DMS53 treated with DMSO at 0.1 percent for 48 hours (cell line): ENCODE measurements at regions not wholly inside any gene's neighbourhood (a gene's known extent, or its start where the extent isn't known, plus 50 kb on each side); places are given as distances from the start of the nearest gene placed in this dataset.
"Not testable (repeated sequence)": the region's sequence is repeated elsewhere in the genome, so short reads cannot be mapped to it uniquely, and the experiment has no call there.

Experiments used
- DNase-seq: peaks from one replicate; lab custom pipeline; 2025; ENCODE audit not compliant: unreplicated experiment; lab: John Stamatoyannopoulos, UW

DNA sequence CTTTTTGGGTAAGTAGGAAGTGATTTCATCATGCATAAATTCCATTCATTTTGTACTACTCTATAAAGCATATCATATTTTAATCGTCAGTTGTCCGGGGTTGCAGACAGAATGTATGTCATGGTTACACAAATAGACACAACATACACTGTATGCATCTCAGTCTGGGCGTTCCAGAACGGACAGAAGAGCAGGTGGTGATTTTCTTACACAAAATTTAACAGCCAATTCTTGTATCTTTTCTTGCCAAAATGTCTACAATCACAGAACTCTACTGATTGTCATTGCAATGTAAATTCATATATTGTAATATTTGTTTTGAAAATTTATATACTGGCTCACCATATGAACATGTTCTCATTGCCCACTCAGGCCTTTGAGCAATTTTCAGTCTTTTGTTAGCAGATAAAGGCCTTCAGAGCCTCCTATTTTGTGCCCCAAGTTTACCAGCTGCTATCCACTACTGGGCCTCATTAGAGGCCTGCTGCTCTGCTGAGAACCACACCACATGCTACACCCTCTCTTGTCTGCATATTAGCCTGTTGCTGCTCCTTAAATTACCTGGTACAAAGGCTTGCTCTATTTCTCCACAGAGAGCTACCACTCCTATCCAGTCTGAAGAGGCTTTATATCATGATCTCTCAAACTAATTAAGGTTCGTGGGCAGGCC lies 61.5 kb downstream of the PRDM13 start:
- no peak for DNase-seq

DNA sequence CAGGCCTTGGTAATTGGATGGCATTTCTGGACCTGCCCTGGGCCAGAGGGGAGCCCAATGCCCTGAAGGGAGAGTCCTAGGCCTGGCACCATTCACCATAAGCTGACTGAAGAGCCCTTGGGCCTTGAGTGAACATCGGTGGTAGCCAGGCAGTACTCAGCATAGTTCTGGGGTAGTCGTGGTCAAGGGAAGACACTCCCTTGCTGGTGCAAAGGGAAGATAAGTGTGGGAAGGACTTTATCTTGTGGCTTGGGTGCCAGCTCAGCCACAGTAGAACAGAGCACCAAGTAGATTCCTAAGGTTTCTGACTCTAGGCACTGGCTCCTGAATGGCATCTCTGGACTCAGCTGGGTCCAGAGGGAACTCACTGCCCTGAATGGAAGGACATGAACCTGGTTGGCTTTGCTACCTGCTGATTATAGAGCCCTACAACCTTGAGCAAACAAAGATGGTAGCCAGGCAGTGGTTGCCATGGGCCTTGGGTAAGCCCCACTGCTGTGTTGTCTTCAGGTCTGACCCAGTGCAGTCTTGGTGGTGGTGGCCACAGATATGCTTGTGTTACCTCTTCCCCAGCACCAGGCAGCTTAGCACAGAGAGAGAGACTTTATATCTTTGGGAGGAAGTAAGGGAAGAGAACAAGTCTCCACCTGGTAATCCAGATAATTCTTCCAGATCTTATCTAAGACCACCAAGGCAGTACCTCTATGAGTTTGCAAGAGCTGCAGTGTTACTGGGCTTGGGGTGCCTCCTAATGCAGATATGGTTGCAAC lies 83.5 kb downstream of the PRDM13 start:
- DNase-seq: no peak

DNA sequence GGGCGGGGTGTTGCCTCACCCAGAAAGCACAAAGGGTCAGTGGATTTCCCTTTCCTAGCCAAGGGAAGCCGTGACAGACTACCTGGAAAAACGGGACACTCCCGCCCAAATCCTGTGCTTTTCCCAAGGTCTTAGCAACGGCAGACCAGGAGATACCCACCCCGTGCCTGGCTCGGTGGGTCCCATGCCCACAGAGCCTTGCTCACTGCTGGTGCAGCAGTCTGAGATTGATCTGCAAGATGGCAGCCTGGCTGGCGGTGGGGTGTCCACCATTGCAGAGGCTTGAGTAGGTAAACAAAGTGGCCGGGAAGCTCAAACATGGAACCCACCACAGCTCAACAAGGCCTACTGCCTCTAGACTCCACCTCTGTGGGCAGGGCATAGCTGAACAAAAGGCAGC lies 95.7 kb downstream of the PRDM13 start:
- DNase-seq: not testable (repeated sequence)

DNA sequence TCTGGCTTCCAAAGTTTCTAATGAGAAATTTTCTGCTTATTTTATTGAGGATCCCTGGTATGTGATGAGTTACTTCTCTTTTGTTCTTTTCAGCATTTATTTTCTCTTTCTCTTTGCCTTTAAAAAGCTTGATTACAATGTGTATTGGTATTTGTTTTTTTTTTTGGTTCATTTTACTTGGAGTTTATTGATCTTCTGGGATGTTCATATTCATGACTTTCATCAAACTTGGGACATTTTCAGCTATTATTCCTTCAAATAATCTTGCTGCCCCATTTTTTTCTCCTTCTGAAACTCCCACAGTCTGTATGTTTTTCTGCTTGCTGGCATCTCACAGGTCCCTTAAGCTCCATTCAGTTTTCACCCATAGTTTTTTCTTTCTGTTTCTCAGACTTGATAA lies 102.4 kb downstream of the PRDM13 start:
- DNase-seq: no peak

DNA sequence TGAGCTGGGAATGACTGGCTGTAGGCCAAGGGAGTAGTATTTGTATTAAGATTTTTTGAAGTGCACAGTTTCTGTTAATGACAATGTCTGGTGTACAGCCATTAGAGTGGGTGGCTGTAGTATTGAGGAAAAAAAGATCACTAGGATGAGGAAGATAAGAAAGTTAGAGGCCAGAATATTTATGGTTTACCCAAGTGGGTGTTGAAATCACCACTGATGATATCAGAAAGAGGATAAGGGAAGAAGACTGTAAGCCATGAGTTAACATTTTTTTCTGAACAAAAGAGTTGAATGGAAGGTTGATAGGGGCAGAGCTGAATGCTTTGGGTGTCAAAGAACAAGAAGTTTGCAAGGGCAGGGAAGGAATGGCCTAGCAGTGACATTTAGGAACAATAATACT lies 104.7 kb downstream of the PRDM13 start:
- no peak for DNase-seq

DNA sequence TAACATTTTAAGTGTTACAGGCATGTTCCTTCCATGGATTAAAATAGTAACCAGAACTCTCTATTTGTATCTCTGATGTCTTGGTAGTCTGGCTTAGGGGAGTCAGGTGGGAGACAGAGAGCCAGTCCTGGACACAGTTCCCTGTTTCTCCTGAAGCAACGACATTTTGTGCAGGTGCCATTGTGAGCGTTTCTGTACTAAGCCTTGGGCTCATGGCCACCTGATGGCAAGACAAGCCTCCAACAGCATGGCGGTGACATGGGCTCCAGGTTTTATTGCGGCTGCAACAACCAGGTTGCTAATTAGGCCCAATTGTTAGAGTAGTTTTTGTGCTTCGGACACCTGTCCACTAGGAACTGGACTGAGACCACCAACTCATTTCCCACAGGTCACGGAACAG lies 105.3 kb downstream of the PRDM13 start:
- DNase-seq: no peak

DNA sequence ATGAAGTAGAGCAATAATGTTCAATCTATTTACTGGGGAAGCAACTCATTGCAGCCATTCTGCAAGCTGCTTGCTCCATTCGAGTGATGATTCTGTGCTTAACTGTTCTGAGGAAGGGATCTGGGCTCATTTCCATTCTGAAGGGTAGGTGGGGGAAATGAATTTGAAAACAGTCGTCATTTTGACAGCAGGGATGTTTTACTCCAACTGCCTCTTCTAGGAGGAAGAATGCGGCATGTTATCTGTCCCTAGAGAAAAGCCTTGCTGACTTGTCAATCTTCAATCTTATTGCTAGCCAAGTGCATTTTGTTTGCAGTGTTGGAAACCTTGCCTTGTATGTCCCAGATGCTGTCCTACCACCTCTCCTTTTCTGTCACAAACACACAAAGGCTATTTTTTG lies 105.9 kb downstream of the PRDM13 start:
- DNase-seq: no peak

DNA sequence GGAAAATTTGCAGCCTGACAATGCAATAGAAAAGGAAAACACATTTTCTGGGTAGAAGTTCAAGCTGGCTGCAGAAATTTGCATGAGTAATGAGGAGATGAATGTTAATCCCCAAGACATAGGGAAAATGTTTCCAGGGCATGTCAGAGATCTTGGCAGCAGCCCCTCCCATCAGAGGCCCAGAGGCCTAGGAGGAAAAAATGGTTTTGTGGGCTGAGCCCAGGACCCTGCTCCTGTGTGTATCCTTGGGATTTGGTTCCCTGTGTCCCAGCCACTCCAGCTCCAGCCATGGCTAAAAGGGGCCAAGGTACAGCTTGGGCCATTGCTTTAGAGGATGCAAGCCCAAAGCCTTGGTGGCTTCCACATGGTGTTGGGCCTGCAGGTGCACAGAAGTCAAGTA lies 115.4 kb downstream of the PRDM13 start:
- DNase-seq: not testable (repeated sequence)

DNA sequence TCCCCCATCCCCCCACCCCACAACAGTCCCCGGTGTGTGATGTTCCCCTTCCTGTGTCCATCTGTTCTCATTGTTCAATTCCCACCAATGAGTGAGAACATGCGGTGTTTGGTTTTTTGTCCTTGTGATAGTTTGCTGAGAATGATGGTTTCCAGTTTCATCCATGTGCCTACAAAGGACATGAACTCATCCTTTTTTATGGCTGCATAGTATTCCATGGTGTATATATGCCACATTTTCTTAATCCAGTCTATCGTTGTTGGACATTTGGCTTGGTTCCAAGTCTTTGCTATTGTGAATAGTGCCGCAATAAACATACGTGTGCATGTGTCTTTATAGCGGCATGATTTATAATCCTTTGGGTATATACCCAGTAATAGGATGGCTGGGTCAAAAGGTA lies 123.6 kb downstream of the PRDM13 start:
- DNase-seq: not testable (repeated sequence)

DNA sequence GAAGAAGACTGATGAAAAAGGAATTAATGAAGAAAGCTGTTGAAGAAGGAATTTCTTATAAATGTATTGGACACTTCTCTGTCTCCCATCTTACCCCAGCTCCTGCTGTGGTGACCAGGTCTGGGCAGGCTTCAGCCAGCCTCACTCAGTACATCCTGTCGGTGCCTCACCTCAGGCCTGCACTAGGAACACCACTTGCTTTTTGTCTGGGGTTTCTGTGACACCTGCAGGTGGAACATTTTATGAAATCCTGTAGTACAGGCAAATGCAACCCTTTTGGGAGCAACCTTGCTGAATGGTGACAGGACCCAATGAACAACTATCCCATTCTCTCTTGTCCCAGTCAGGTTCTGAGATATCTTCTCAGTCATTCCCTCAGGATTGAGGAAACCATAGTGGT lies 129.7 kb downstream of the PRDM13 start:
- DNase-seq: no peak

DNA sequence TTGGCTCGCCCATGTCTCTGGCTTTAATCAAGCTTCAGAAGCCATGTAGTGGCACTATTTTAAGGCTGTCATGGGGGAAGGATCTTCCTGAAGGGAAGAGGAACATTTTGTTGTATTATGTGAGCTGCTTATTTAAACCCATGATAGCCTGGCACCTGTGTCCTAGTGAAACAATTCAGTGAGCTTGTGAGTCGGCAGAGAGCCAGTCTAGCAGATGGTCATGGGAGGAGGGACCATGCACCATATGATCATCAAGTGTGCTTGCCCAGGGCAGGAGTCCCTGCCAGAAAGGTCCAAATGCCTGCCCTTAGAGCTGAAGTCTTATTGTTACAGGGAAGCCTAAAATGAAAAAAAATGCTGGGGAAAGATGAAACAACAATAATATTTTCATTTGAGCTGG lies 132.9 kb downstream of the PRDM13 start:
- no peak for DNase-seq

DNA sequence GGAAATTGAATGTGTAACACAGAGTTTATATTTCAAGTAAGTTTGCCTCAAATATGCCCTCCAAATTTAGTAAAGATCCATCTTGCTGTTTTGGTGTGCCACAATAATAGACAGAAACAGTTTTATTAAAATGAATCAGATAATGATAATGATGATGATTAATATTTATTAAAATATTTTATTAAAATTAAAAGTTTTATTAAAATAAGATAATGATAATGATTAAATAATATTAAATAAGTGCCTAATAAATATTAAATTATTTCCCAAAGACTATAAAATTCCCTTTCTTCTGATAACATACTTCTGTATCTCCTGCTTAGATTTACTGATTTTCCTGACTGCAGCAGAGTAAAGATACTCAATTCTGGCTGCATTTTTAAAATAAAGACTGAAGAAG lies 134.5 kb downstream of the PRDM13 start:
- DNase-seq: no peak

DNA sequence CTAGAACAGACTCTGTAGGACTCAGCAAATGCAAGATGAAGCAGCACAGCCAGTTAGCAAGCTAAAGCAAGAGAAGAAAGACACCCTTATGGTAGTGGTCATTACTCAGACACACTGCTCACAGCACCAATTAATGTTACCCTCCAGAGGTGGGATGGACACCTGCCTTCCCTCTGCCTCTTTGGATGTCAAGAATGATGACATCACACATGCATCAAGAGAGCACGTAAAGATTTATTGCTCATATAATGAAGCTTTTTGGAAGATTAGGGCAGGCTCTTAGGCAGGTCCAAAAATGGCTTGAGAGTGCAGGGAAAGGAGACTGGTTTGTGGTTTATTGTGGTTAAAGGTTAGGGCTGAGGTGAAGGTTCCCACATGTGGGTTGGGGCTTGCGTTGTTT lies 137.0 kb downstream of the PRDM13 start:
- no peak for DNase-seq

DNA sequence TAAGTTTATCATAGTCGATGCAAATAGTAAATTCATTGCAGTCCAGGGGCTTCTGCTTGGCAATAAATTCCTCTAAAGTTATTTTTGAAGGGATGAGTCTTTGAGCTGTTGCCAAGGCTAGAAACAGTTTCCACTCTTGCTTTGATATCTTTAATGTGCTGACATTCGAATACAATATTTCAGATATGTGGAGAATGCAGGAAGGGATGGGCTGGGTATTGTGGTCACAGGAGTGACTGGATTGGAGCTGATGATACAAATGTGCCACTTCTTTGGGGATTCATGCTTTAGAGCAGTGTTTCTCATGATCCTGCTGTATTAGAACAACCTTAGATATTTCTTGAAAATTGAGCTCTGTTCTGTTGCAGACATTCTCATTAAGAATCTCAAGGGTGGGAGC lies 139.0 kb downstream of the PRDM13 start:
- no peak for DNase-seq

DNA sequence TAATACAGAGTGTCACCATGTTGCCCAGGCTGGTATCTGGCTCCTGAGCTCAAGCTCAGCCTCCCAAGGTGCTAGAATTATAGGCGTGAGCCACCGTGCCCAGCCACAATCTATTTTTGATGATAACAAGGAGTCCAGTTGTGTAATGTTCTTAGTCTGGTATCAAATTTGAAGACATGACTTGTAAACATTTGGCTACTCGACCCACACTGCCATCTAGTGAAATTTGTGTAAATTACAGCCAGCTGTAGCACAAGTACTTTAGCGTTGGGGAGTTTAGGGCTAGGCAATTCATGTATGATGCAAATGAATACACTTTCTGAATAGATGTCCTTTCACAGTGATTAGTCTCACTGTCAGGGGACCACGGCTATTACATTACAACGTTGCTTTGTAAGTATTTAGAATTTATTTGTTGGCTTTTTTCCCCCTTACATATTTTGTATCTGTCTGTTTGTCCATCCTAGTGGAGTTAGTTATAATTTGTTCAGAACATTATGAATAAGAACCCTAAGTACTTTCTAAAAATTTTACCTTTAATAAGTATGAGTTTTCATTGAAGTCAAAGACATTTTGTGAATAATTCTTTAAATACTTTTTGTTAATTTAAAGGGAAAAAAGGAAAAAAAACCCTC lies 139.7 kb downstream of the PRDM13 start:
- peak; percentile 68 for DNase-seq

DNA sequence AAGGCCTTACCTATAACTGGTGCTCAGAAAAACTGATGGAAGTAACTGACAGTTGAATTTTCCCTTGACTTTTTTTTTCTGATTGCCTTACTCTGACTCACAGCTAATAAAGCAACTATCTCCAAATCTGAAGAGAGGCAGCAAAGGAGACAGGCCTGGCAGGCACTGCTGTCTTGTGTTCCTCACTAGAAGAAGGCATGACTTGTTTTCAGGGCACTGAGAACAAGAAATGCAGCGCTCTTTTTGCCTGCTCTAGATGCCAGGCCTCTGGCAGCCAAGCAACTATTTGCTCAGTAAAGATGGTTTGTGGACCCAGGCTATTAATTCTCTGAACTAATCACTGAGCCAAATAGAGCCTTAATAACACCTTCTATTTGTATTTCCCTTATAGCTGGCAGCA lies 155.1 kb downstream of the PRDM13 start:
- no peak for DNase-seq

DNA sequence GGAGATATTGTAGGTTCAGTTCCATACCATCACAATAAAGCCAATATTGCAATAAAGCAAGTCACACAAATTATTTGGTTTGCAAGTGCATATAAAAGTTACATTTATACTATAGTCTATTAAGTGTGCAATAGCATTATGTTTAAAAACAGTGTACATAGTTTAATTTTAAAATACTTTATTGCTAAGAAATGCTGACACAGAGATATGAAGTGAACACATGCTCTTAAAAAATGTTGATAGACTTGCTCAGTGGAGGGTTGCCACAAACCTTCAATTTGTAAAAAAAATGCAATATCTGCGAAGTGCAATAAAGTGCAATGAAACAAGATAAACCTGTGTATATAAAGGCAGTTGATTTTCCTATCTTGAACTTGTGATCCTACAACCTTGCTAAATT lies 161.5 kb downstream of the PRDM13 start:
- DNase-seq: no peak

DNA sequence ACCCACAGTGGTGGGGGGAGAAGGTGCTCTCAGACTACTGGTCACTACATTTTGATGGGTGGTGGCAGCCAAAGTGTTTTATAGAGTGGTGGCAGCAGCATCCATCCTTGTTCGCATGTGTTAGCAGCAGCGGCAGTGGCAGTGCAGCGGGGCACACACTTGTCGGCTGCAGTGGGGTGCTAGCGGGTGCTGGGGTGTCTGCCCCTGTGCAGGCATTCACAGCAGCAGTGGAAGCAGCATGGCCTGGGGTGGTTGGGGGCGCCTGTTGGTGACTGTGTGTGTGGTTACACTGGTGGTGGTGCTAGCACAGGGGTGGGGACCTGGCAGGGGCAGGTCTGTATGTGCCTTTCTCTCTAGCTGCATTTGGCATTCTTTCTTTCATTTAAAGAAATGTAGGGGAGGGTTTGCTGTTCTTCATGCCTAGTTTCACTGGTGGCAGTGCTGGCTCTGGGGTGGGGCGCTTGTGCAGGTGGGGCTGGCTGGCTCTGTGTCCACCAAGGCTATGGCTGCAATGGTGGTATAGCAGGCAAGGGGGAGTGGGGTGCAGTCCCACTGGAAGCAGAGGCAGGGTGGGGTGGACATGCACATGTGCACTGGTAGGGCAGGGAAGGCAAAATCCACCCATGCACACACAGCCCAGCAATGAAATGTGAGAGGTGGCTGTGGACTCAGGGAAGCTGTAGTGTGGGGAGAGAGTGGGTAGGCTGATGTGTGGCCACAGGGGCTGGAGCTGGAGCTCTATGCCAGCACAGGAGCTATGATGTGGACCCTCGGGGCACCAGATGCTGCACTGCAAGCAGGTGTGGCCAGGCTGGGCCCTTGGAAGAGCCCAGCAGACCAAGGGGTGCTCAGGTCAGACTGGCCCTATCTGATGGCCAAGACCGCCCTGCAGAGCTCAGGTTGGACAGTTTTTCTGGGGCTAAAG lies 173.3 kb downstream of the PRDM13 start:
- DNase-seq: no peak

DNA sequence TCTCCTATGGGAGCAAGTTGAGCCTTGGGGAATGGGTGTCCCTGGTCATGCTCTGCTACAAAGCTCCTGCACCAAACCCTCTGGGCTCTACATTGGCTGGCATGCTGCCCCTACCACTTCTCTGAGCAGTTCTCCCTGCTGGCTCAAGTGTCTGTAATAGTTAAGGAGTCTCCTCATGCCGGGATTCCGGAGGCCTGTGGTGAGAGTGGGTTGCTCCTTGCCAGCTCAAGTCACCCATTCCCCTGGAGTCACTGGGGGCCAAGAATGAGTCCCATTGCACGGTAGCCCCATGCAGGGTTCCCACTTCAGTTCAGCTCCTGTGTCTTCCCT lies 173.9 kb downstream of the PRDM13 start:
- DNase-seq: no peak

DNA sequence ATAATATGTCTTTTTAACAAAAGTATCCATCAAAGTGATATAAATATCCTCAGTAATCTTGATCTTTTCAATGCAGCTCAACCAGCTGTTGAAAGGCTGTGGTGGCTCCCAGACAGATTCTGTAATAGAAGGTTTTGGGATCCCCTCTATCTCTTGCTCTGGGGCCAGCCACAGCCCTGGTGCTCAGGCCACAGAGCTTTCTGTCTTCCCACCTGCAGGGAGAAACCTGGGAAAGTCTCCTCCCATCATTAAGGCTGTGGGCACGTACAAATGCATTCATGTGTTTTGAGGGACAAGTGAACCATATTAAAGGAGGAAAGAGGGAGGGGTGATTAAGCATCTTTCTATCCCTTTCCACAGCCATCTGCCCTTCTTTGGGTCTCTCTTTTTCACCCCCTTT lies 183.1 kb downstream of the PRDM13 start:
- DNase-seq: no peak

DNA sequence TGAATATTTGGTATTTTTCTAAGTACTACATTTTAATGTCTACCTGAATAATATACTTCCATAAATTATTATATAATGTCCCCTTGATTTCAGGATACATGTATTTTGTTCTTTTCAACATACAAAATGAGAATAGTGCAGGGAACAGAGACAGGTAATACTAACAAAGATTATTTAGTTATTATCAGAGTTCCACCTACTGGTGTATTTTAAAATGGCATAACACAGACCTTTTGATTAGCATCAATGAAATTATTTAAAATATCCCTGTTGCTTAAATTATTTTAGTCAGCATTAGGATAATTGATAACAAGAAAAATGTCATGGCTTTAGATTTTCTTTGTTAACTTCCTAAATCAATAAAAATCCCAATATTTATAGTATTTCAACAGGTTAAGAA lies 184.0 kb downstream of the PRDM13 start:
- no peak for DNase-seq
